Fibroblast of lung (primary cell): ENCODE measurements at regions not wholly inside any gene's neighbourhood (a gene's known extent, or its start where the extent isn't known, plus 50 kb on each side); places are given as distances from the start of the nearest gene placed in this dataset.
"Not testable (repeated sequence)": the region's sequence is repeated elsewhere in the genome, so short reads cannot be mapped to it uniquely, and the experiment has no call there.

ENCODE experiments used
- DNase-seq, 2 donors: peaks; one replicate each; pipeline versions ENCODE4 v3.0.0 to v3.0.0-alpha.2; 2010; ENCODE audit warnings: low read depth in 2 of 2
- H2AFZ ChIP-seq: 2 replicates; pipeline ENCODE4 v1.5.1; 2012; ENCODE audit warnings: low read length, control low read depth, inconsistent platforms
- H3K27ac ChIP-seq: 2 replicates; pipeline ENCODE4 v1.5.1; 2011; ENCODE audit warnings: low read length, control low read depth; ENCODE audit not compliant: insufficient read depth
- H3K27me3 ChIP-seq: 2 replicates; pipeline ENCODE4 v1.5.1; 2011; ENCODE audit warnings: mild to moderate bottlenecking, low read length; ENCODE audit not compliant: control insufficient read depth, insufficient read depth
- H3K36me3 ChIP-seq: 2 replicates; pipeline ENCODE4 v1.5.1; 2011; ENCODE audit warnings: low read length; ENCODE audit not compliant: control insufficient read depth, insufficient read depth
- H3K4me1 ChIP-seq: 2 replicates; pipeline ENCODE4 v1.5.1; 2011; ENCODE audit warnings: low read length; ENCODE audit not compliant: control insufficient read depth, insufficient read depth; ENCODE audit errors: extremely low read depth
- H3K4me2 ChIP-seq: 2 replicates; pipeline ENCODE4 v1.5.1; 2011; ENCODE audit warnings: low read length, control low read depth; ENCODE audit not compliant: insufficient read depth; ENCODE audit errors: extremely low read depth
- H3K4me3 ChIP-seq, 4 experiments: fragments of 200-600 bp in 1 of 4; sonication (generic) in 1 of 4; replicated peaks in 1 of 4; 2 replicates each; pipeline ENCODE4 v1.5.1; 2011 to 2016; ENCODE audit warnings: low read length in 4 of 4, low read depth in 3 of 4, mild to moderate bottlenecking in 3 of 4, control low read depth in 2 of 4, inconsistent platforms in 1 of 4, mixed read lengths in 1 of 4; ENCODE audit not compliant: insufficient read depth in 1 of 4; ENCODE audit errors: control extremely low read depth in 1 of 4
- H3K79me2 ChIP-seq: 2 replicates; pipeline ENCODE4 v1.5.1; 2012; ENCODE audit warnings: mild to moderate bottlenecking, low read length, inconsistent platforms; ENCODE audit not compliant: control insufficient read depth, insufficient read depth
- H3K9ac ChIP-seq: 2 replicates; pipeline ENCODE4 v1.5.1; 2011; ENCODE audit warnings: mild to moderate bottlenecking, low read length, control low read depth; ENCODE audit not compliant: insufficient read depth
- H3K9me3 ChIP-seq: 2 replicates; pipeline ENCODE4 v1.5.1; 2012; ENCODE audit warnings: low read depth, low read length; ENCODE audit not compliant: control insufficient read depth, insufficient read depth
- H4K20me1 ChIP-seq: 2 replicates; pipeline ENCODE4 v1.5.1; 2011; ENCODE audit warnings: low read length; ENCODE audit not compliant: control insufficient read depth, insufficient read depth; ENCODE audit errors: extremely low read depth
- CTCF ChIP-seq, 2 donors: IDR thresholded peaks in 1 of 2; conservative IDR thresholded peaks in 1 of 2; 1 replicate in 1 of 2; 2 replicates in 1 of 2; pipeline ENCODE4 v1.5.1; 2011 to 2012; ENCODE audit warnings: low read length in 2 of 2, control low read depth in 1 of 2, inconsistent platforms in 1 of 2, low read depth in 1 of 2, mild to moderate bottlenecking in 1 of 2
- EZH2 ChIP-seq: IDR thresholded peaks from 2 replicates; pipeline ENCODE4 v1.5.1; 2012; ENCODE audit warnings: low read length, control low read depth, mild to moderate bottlenecking; ENCODE audit errors: missing control alignments

- Histone ChIP-seq H3K36me3 (no peaks in the 10 kb centered on the region), H3K9ac (no peak overlapping the region), H3K4me2 (no peak overlapping the region), H3K27me3 (no peaks in the 10 kb centered on the region), H3K4me3 (no peak overlapping the region), H3K27ac (no peak overlapping the region), H4K20me1 (no peaks in the 10 kb centered on the region), H2AFZ (no peak overlapping the region), H3K79me2 (no peaks in the 10 kb centered on the region), H3K9me3 (no peaks in the 10 kb centered on the region), H3K4me1 (no peaks in the 10 kb centered on the region)
- TF ChIP-seq CTCF (conservative IDR thresholded peaks at IDR 0.05 in 1 of 2, IDR thresholded peaks at IDR 0.05 in 1 of 2; ENCODE audit: low read depth in 1 of 2, low read length in 2 of 2), result no peak
- no peak for TF ChIP-seq EZH2
- no peak for DNase-seq
Measured at GRCh38 chr3:101134331-101134730, 141.1 kb upstream of the ABI3BP start.

- no peaks in the 10 kb centered on the region for H4K20me1 ChIP-seq
- H3K27ac ChIP-seq, result no peak overlapping the region
- no peaks in the 10 kb centered on the region for H3K4me1 ChIP-seq
- peak overlapping the region; percentile 46 for H3K4me2 ChIP-seq
- no peaks in the 10 kb centered on the region for H3K36me3 ChIP-seq
- no peak for DNase-seq
- H2AFZ ChIP-seq, result peak overlapping the region; percentile 87
- no peak overlapping the region for H3K4me3 ChIP-seq
- no peak overlapping the region for H3K9ac ChIP-seq
- H3K79me2 ChIP-seq, result no peaks in the 10 kb centered on the region
- no peaks in the 10 kb centered on the region for H3K9me3 ChIP-seq
- no peak for TF ChIP-seq EZH2
- no peak for TF ChIP-seq CTCF (conservative IDR thresholded peaks at IDR 0.05 in 1 of 2, IDR thresholded peaks at IDR 0.05 in 1 of 2; ENCODE audit: low read depth in 1 of 2, low read length in 2 of 2)
- H3K27me3 ChIP-seq, result no peaks in the 10 kb centered on the region
Measured at GRCh38 chr3:101133652-101134051, 140.4 kb upstream of the ABI3BP start.

GRCh38 chr3:101133197-101133596, 140.0 kb upstream of the ABI3BP start:
- H3K36me3 ChIP-seq, H3K4me1 ChIP-seq, DNase-seq, H3K9ac ChIP-seq, H3K4me3 ChIP-seq, H3K79me2 ChIP-seq, H3K9me3 ChIP-seq, H3K27ac ChIP-seq, H4K20me1 ChIP-seq, H3K4me2 ChIP-seq, H3K27me3 ChIP-seq: not testable (repeated sequence)
- H2AFZ ChIP-seq, result peak overlapping the region; percentile 87

GRCh38 chr3:101131767-101132166, 138.5 kb upstream of the ABI3BP start:
- no peak for DNase-seq
- Histone ChIP-seq H4K20me1 (no peaks in the 10 kb centered on the region), H3K27me3 (no peaks in the 10 kb centered on the region), H2AFZ (no peak overlapping the region), H3K36me3 (no peaks in the 10 kb centered on the region), H3K79me2 (no peaks in the 10 kb centered on the region), H3K9me3 (no peaks in the 10 kb centered on the region), H3K27ac (no peak overlapping the region), H3K4me3 (no peak overlapping the region), H3K4me2 (no peak overlapping the region), H3K4me1 (no peaks in the 10 kb centered on the region), H3K9ac (no peak overlapping the region)
- TF ChIP-seq CTCF (conservative IDR thresholded peaks at IDR 0.05 in 1 of 2, IDR thresholded peaks at IDR 0.05 in 1 of 2; ENCODE audit: low read depth in 1 of 2, low read length in 2 of 2) (peak in 1 of 2 donors; percentile 15), EZH2 (no peak)
